ENCODE measurements at regions not wholly inside any gene's neighbourhood (a gene's known extent, or its start where the extent isn't known, plus 50 kb on each side); places are given as distances from the start of the nearest gene placed in this dataset.

GRCh38 chr6:153215242-153215641 is 84.2 kb upstream of the RGS17 start:
- no peak overlapping the region for H2AFZ ChIP-seq (ENCODE audit: low read depth, low read length)
- H3K9me3 ChIP-seq (ENCODE audit: low read length): no peaks in the 10 kb centered on the region
- TF ChIP-seq EP300 (conservative IDR thresholded peaks at IDR 0.05; ENCODE audit: poor library complexity, severe bottlenecking) (no peak), POLR2AphosphoS5 (IDR thresholded peaks at IDR 0.05) (no peak), EZH2 (IDR thresholded peaks at IDR 0.05; ENCODE audit: borderline replicate concordance, insufficient read depth, low read length, poor library complexity, severe bottlenecking) (no peak), TAF1 (IDR thresholded peaks at IDR 0.05; ENCODE audit: low read depth) (no peak), SMC3 (conservative IDR thresholded peaks at IDR 0.05; ENCODE audit: poor library complexity) (no peak), RAD21 (conservative IDR thresholded peaks at IDR 0.05) (no peak), MXI1 (conservative IDR thresholded peaks at IDR 0.05; ENCODE audit: poor library complexity, severe bottlenecking) (no peak)
- TF ChIP-seq, protein P1, sequence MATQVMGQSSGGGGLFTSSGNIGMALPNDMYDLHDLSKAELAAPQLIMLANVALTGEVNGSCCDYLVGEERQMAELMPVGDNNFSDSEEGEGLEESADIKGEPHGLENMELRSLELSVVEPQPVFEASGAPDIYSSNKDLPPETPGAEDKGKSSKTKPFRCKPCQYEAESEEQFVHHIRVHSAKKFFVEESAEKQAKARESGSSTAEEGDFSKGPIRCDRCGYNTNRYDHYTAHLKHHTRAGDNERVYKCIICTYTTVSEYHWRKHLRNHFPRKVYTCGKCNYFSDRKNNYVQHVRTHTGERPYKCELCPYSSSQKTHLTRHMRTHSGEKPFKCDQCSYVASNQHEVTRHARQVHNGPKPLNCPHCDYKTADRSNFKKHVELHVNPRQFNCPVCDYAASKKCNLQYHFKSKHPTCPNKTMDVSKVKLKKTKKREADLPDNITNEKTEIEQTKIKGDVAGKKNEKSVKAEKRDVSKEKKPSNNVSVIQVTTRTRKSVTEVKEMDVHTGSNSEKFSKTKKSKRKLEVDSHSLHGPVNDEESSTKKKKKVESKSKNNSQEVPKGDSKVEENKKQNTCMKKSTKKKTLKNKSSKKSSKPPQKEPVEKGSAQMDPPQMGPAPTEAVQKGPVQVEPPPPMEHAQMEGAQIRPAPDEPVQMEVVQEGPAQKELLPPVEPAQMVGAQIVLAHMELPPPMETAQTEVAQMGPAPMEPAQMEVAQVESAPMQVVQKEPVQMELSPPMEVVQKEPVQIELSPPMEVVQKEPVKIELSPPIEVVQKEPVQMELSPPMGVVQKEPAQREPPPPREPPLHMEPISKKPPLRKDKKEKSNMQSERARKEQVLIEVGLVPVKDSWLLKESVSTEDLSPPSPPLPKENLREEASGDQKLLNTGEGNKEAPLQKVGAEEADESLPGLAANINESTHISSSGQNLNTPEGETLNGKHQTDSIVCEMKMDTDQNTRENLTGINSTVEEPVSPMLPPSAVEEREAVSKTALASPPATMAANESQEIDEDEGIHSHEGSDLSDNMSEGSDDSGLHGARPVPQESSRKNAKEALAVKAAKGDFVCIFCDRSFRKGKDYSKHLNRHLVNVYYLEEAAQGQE (IDR thresholded peaks at IDR 0.05; ENCODE audit: borderline replicate concordance): no peak
- TF ChIP-seq, protein P2, sequence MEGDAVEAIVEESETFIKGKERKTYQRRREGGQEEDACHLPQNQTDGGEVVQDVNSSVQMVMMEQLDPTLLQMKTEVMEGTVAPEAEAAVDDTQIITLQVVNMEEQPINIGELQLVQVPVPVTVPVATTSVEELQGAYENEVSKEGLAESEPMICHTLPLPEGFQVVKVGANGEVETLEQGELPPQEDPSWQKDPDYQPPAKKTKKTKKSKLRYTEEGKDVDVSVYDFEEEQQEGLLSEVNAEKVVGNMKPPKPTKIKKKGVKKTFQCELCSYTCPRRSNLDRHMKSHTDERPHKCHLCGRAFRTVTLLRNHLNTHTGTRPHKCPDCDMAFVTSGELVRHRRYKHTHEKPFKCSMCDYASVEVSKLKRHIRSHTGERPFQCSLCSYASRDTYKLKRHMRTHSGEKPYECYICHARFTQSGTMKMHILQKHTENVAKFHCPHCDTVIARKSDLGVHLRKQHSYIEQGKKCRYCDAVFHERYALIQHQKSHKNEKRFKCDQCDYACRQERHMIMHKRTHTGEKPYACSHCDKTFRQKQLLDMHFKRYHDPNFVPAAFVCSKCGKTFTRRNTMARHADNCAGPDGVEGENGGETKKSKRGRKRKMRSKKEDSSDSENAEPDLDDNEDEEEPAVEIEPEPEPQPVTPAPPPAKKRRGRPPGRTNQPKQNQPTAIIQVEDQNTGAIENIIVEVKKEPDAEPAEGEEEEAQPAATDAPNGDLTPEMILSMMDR (IDR thresholded peaks at IDR 0.05; ENCODE audit: poor library complexity, severe bottlenecking): no peak
- H3K4me2 ChIP-seq (ENCODE audit: low read length): no peak overlapping the region
- no peaks in the 10 kb centered on the region for H3K9me2 ChIP-seq (ENCODE audit: insufficient read depth, low read length)
- no peak overlapping the region for H3K9ac ChIP-seq (ENCODE audit: low read length)
- H3F3A ChIP-seq (ENCODE audit: insufficient read depth, low read length, poor library complexity, severe bottlenecking): no peaks in the 10 kb centered on the region
- H4K20me1 ChIP-seq (ENCODE audit: insufficient read depth): no peaks in the 10 kb centered on the region
- no peaks in the 10 kb centered on the region for H3K79me2 ChIP-seq (replicated peaks; ENCODE audit: insufficient read depth, low read length)
- H3K27ac ChIP-seq (ENCODE audit: low read length): no peak overlapping the region
- H3K4me3 ChIP-seq (ENCODE audit: low read length): no peak overlapping the region
- no peaks in the 10 kb centered on the region for H3K27me3 ChIP-seq (ENCODE audit: insufficient read depth, low read depth, low read length)
- no peaks in the 10 kb centered on the region for H3K36me3 ChIP-seq (ENCODE audit: insufficient read depth, low read length)

- no peak overlapping the region for H2AFZ ChIP-seq (ENCODE audit: low read depth, low read length)
- TF ChIP-seq, protein P1 (IDR thresholded peaks at IDR 0.05; ENCODE audit: borderline replicate concordance): no peak
- no peaks in the 10 kb centered on the region for H3K27me3 ChIP-seq (ENCODE audit: insufficient read depth, low read depth, low read length)
- no peak overlapping the region for H3K9ac ChIP-seq (ENCODE audit: low read length)
- H3K9me2 ChIP-seq (ENCODE audit: insufficient read depth, low read length): no peaks in the 10 kb centered on the region
- no peaks in the 10 kb centered on the region for H3K79me2 ChIP-seq (replicated peaks; ENCODE audit: insufficient read depth, low read length)
- no peaks in the 10 kb centered on the region for H3F3A ChIP-seq (ENCODE audit: insufficient read depth, low read length, poor library complexity, severe bottlenecking)
- no peak overlapping the region for H3K4me2 ChIP-seq (ENCODE audit: low read length)
- no peaks in the 10 kb centered on the region for H3K9me3 ChIP-seq (ENCODE audit: low read length)
- no peaks in the 10 kb centered on the region for H4K20me1 ChIP-seq (ENCODE audit: insufficient read depth)
- no peaks in the 10 kb centered on the region for H3K36me3 ChIP-seq (ENCODE audit: insufficient read depth, low read length)
- H3K27ac ChIP-seq (ENCODE audit: low read length): no peak overlapping the region
- no peak overlapping the region for H3K4me3 ChIP-seq (ENCODE audit: low read length)
These were observed 83.4 kb upstream of the RGS17 start for GRCh38 chr6:153214436-153214835.

All from neural cell (in vitro differentiated cells).